COLO829 (cell line): ENCODE measurements at regions not wholly inside any gene's neighbourhood (a gene's known extent, or its start where the extent isn't known, plus 50 kb on each side); places are given as distances from the start of the nearest gene placed in this dataset.
A peak's percentile ranks its signal among the peaks of the same experiment; 100 is the strongest.

Experiments used
- DNase-seq: peaks from one replicate; pipeline ENCODE4 v3.0.0; 2012; ENCODE audit warnings: low spot score

DNA sequence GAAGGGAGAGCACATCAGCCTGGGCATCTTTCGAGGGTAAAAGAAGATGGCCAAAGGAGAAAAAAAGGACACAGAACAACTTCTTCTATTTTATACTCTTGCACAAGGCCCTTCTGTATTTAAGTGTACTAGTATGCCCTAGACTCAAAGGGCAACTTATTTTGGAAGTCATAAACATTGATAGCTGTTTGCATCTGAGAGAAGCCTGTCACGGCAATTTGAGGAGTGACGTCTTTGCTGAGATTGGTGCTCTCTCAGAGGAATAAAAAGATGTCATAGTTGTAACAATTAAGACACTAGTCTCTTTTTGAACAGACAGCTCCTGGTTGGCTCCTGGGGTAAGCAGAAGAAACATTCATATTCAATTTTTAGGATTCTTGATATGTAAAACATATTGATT lies 260.4 kb upstream of the TTC14 start:
- no peak for DNase-seq

DNA sequence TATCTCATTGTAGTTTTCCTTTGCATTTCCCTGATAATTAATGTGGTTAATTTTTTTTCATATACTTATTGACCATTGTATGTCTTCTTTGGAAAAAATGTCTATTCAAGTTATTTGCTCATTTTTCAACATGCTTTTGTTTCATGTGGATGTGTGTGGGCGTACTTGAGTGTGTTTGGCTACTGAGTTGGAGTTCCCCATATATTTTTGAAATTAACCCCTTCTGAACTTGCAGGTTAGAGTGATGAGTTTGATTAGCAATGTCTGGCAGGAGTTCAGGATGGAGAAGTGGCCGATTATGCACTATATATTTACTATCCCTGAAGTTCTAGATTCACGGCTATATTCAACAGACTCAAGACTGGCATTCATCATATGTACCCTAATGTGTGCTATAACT lies 250.4 kb upstream of the TTC14 start:
- no peak for DNase-seq

DNA sequence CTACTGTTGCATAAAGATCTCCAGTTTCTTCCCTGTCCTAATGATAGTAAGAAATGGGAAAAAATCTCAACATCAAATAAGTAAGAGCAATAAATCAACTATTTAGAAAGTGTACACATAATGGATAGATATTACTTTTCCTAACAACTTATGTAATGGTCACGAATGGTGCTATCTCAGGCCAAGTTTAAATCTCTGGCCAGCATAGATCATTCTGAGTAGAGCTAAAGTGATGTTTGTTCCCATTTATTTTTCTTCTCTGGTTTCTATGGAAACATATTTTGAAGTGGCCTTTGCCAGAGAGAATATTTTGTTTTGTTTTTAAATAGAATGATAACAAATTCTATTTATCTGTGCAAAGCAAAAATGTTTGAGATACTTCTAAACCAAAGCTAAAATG lies 249.7 kb upstream of the TTC14 start:
- no peak for DNase-seq

DNA sequence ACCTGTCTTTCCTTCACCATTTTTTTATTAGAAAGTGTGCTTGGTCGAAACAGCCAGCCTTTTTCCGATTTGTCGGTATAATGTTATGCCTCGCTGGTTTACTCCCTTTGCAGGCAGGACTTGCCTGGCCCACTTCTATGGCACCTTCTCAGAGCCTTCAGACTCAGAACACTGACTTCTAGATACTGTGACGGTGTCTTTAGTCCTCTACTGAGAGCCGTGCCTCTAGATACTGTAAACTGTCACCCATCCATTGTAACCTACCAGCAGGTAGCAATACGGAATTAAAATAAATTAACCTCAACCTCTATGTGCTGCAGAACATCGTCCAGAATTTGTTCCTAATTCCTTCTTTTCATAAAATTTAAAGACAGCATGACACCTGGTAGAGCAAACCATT lies 247.7 kb upstream of the TTC14 start:
- no peak for DNase-seq

DNA sequence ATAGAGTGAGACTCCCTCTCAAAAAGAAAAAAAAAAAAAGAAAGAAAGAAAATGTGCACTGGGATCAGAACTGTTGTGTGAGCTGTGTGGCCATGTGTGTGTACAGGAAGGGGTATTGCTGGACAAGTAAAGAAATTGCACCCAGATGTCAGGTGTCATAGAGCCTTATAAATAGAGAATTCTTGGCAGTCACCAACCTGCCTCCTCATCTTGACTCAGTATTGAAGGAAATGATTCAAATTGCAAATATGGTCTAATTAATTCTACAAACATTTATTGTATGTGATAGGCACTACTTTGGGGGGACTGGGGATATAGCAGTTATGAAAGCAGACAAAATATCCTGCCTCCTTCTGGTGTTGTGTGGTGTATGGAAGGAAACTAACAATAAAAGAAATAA lies 243.8 kb upstream of the TTC14 start:
- DNase-seq = no peak

DNA sequence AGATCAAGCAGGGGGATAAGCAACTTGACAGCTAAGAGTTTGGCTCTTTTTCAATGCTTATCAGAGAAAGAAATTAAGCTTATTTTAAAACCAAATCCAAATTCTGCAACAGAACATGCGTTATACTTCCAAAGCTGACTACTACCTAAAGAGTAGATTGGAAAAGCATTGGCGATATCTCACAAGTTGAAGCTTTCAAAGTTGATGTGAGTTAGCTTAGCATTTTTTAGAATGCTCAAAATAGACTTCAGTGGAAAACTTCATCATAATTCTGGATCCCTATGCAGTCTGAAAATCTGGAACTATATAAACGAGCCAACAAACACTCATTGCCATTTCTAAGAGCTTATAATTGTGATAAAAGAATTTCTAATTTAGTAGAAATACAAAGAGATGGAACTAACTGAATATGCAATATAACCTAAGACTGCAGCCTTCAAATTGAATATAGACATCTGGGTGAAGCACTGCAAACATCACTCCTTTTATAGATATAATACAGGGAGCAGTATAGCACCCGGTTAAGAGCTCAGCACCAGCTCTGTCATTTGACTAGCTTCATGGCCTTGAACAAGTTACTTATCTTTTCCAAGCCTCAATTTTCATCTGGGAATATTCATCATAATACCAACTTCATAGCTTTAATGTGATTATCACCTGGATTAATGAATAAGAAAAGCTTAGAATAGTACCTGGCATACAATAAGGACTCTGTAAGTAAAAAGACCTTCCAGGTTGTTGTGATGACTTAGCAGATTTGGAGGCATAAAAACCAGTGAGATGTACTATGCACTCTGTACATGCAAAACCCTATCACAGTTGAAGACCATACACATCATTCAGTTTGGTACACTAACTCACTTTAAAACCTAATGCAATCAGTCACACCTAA lies 242.7 kb upstream of the TTC14 start:
- DNase-seq = no peak

DNA sequence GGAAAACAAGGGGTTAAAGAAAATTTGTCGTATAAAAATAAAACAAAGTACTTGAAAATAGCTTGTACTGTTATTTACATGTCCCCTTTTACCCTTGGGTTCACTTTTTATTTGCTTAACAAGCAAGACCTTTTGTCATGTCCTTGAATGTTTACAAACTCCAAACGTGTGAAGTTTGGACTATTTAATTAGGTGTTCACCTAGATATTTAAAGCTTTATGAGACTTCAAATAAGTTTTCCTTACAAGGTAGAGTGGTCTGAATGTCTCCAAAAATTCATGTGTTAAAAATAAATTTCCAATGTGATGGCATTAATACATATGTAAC lies 242.0 kb upstream of the TTC14 start:
- DNase-seq = no peak

DNA sequence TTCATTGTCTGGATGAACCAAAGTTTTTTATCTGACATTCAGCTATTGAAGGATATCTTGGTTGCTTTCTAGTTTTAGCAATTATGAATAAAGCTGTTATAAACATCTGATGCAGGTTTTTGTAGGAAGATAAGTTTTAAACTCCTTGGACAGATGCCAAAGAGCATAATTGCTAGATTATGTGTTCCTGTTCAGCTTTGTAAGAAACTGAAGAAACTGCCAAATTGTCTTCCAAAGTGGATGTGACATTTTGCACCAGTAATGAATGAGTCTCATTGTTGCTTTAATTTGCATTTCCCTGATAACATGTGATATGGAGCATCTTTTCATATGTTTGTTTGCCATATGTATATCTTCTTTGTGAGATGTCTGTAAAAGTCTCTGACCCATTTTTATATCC lies 239.9 kb upstream of the TTC14 start:
- peak; percentile 56 for DNase-seq

DNA sequence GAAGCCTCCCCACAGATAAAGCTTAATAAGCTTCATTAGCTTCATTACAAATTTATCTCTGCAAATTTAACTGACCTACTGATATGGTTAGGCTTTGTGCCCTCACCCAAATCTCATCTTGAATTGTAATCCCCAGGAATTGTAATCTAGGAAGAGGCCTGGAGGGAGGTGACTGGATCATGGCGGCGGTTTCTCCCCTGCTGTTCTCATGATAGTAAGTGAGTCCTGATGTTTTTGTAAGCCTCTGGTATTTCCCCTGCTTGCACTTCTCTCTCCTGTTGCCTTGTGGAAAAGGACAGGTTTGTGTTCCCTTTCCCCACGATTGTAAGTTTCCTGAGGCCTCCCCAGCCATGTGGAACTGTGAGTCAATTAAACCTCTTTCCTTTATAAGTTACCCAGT lies 226.1 kb upstream of the TTC14 start:
- no peak for DNase-seq

DNA sequence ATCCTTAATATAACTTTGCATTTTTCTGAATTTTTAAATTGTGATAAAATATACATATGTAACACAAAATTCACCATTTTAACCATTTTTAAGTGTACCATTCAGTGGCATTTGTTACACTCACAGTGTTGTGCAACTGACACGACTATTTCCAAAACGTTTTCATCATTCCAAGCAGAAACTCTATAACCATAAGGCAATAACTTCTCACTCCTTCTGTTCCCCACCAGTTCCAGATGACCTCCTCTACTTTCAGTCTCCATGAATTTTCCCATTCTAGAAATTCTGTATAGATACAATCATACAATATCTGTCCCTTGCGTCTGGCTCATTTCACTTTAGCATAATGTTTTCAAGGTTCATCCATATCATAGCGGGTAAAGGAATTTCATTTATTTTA lies 223.5 kb upstream of the TTC14 start:
- DNase-seq = no peak

DNA sequence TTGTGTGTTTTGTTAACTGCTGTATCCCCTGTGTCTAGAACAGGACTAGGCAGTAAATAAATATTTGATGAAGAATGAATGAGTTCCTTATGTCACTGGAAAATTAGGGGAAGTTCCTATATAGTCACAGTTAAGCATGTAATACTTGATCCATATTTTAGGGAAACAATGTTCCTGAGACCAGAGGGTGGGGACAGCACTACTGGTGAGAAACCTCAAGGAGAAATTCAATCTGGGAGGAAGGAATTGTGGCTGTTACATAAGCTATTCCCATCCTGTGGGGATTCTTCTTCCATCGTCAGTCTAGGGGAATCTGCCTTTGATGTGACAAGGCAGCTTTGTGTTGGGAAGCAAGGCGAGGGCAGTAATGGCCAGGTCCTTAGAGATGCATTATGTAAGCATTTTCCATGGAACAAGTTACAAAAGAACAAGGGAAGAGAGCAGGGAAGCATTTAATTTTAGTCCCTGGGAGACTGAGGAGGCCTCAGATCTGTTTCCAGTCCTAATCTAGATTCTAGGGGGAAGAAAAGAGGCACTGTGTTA lies 219.3 kb upstream of the TTC14 start:
- DNase-seq = peak; percentile 86

DNA sequence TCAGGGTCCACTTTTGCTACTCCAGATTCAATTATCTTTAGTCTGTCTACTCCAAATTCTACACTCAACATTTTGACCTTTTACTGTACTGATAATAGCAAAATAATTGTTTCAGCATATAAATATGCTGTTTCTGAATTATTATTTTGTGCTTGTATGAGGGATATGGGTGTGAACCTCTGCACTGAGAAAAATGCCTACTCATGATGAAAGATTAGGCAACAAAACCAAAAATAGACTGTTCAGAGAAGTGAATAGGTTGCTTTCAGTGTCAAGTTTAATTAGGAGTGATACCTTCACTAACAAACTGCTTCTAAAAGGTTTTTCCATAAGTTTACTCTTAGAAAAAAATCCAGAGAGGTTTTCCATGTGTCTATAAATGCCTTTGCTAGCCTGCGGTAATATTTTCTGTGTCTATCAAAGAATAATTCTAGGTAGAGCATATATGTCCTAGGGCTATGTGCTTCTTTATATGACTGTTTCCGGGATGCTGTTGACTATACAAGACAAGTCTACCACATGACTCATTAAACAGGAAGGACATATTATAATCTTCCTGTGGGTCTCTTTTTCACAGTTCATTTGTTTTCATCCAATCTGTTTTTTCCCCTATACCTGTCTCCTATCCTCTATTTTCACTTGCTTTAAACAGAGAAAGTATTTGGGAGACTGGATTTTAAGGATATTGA lies 218.5 kb upstream of the TTC14 start:
- peak; percentile 57 for DNase-seq

DNA sequence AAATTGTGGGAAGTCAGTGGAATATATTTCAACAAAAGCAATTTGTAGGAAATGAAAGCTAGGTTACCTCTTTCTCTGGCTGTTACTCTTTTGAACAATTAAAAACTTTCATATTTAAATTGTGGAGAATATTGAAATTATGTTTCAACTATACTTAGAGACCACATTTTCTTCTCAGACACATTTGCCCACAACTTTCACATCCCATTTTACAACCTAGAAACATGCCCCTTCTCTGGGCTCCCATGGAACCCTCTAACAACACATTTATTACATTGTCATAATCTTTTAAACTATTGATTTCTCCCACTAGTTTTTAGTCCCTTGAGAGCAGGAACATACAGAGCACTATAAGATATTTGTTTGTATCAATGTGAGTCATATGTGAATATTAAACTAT lies 211.7 kb upstream of the TTC14 start:
- DNase-seq = no peak

DNA sequence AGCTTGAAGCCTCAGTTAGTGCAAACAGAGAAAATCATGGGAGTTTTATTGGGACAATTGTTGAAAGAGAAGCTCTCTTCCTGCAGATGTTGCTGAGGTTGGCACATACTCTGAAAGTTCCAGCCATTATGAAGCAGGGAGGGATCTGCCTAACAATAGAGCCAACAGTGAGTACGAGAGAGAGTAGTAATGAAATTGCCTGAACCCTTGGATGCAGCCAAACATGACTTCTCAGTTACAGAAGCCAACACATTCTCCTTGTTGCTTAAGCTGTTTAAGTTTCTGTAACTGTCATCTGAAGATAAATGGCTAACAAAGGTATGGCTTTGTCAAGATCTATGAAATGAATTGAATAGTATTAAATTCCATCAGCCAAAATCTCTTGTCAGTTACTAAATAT lies 211.0 kb upstream of the TTC14 start:
- no peak for DNase-seq

DNA sequence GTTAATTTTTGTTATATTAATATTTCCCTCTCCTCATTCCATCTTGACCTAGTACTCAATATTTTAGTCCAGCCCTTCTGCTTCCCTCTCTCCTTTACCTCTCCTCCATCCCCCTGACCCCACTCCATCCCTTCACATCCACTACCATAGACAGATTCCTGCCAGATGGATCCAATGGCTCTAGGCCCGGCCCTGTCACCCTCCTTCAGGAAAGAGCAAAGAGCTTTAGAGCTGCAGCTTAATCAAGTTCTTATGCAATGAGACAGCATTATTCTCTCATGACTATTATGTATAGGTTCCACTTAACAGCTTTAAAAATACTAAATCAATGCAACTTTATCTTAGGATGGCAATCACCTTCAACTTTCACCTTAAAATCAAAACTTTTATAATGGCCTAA lies 200.7 kb upstream of the TTC14 start:
- DNase-seq = no peak

DNA sequence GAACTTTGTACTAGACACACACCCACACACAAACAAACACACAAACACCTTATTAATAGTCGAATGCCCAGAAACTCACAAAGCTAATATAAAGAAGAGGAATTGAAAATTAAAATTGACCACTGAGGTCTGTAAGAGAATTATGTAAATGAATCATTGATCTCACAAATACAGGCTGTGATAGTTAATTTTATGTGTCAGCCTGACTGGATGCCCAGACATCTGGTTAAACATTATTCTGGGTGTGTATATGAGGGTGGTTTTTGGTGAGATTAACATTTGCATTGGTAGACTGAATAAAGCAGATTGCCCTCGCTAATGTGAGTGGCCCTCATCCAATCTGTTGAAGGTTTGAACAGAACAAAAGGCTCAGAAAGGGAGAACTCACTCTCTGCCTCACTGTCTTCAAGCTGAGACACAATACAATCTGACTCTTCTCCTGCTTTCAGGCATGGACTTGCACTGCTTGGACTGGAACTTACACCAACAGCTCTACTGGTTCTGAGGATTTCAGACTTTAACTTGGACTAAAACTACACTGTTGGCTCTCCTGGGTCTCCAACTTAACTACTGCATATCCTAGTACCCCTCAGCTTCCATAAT lies 199.4 kb upstream of the TTC14 start:
- DNase-seq = no peak

DNA sequence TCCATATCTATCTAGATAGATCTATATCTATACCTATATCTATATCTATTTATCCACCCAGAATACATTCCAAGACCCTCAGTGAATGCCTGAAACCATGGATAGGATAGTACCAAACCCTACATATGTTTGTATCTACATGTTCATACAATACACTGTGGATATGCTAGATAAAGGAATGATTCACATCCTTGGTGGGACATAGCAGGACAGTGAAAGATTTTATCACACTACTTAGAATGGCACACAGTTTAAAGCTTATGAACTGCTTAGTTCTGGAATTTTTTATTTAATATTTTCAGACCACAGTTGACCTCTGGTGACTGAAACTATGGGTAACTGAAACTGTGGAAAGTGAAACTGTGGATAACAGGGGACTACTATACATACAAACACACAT lies 198.8 kb upstream of the TTC14 start:
- no peak for DNase-seq

DNA sequence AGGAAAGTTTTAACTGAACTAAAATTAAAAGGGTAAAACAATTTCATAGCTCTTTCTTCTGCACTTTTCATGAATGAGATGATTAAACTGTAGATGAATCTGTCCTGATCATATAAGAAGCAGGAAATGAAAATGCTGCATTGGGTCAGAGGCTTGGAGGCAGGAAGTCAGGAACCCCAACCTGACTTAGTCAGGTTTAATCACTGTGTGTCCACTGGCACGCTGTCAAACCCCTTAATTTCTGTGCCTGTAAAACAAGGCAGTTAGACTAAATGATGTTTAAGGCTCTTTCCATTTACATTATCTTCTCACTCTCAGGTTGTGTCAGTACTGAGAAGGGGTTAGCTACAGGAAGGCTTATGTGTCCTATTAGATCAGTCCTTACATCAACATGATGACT lies 193.3 kb upstream of the TTC14 start:
- no peak for DNase-seq

DNA sequence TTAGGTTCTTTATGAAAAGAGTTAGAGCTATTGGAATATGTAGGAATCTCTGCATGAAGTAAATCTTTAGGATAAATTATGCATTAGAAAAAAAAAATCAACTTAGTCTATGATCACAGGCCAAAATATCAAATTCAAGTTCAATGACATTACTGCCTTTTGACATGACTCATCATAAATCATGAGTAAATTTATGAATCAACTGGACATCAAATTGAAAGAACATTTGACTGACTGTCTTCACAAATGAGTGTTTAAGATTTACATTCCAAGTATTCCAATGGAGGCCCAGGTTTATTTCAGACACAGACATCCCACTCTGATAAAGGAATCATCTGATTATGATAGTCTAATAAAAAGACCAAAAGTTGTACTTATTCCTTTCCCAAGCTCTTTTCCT lies 192.8 kb upstream of the TTC14 start:
- DNase-seq = no peak

DNA sequence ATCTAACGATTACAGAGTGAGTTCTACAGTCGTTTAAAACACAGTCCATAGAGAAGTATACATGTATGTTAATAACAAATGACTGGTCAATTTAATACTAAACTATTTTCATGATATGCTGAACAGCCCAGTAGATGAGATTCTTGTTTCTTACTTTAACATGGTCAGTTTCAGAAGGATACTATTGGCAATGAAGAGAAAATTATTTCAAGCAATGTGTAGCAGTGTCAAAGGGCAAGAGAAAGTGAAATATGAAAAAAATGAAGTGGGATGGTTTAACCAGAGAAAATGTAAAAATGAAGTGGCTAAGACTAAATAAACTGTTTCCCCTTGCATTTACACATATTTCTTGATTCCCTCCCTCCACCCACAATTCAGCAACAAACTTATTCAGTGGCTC lies 192.1 kb upstream of the TTC14 start:
- no peak for DNase-seq

DNA sequence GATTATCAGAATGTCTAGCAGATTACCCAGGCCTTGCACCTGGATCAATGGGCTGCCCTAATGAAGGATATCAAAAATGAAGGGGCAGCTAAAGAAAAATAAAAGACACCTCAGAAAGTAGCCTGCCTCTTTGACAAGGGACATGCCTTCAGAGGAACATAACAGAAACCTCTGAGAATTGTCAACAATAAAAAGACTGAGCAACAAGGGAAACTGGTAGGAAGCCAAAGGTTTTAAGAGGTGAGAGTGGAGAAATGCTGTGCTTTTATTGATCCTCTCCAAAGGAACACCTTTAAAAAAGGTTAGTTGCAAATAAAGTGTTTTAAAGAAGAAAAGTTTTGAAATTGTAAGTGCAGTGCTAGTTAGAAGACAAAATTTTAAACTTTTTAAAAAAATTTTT lies 187.8 kb upstream of the TTC14 start:
- DNase-seq = no peak

DNA sequence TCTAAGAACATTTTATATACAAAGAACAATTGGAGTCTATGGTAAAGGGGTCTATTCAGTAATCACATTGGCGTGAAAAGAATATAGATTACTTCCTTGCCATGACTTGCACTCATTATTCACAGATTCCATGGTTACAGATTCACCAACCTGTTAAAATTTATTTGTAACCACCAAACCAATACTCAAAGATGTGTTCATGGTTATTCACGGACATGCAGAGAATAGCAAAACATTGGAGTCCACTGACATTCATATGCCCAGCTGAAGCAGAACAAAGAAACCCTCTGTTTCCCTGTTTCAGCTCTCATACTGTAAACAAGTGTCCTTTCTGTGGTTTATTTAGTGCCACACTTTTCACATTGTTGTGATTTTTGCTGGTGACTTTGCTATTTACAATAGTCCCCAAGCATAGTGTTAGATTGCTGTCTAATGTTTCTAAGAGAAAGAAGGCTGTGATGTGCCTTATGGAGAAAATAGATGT lies 185.8 kb upstream of the TTC14 start:
- DNase-seq = peak; percentile 82

DNA sequence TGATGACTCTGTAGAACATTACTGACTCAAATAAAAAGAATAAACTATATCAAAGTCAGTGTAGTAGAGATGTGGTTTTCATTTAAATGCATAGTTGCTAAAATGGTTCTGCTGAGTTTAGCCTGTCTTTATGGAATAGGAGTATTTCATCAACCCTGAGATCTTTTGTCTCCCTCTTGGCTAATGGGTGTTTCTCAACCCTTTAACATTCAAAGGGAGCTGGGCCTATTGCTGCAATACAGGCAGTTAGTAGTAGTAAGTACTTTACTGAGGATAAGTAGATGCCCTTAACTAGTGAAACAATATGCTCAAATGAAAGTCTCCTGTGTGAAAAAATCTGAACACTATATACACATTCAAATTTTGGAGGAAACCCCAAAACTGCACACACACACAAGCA lies 184.7 kb upstream of the TTC14 start:
- no peak for DNase-seq
